Tibial nerve (tissue), 3 donors: ENCODE measurements at regions not wholly inside any gene's neighbourhood (a gene's known extent, or its start where the extent isn't known, plus 50 kb on each side); places are given as distances from the start of the nearest gene placed in this dataset.

Experiments
- EP300 ChIP-seq, 2 donors: sonication (generic); formaldehyde crosslinking; IDR thresholded peaks; one replicate each; pipeline ENCODE4 v1.6.1; 2017; ENCODE audit warnings: antibody characterized with exemption in 2 of 2, mild to moderate bottlenecking in 1 of 2
- POLR2A ChIP-seq, 2 donors: fragments of 450-650 bp; IDR thresholded peaks; one replicate each; pipeline ENCODE4 v1.6.1; 2017; ENCODE audit warnings: antibody characterized with exemption in 2 of 2, mild to moderate bottlenecking in 2 of 2, moderate library complexity in 2 of 2

DNA sequence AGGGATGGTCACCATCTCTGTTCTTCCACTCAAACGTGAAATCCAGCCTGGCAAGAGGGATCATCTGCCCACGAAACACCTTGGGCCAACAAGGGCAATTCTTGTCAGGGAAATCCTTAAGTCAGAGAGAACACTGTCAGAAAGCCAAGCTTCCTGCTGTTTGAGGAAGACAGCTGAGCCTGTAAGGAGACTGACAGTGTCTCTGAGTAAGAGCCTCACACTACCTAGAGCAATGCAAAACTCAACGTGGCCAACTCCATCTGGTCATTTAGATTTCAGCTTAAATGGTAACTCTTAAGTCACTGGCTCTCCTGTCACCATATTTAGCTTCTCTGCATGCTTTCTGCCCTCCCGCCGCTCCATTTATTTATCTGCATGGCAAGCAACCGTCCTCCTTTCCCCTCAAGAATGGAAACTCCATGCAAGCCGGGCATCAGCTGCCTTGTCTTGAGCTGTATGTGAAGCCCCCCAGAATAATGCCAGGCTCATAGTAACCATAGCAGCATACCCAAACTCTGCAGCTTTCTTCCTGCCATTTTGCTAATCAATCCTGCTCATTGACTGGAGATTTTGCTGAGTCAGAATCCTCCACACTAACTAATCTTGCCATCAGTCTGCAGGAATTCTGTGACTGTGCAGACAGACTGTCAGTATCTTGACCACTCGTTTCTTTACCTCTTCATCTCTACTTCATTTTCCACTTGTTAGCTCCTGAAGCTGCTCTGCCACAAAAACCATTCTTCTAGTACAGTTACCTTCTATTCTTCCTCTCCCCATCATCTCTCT, 159.8 kb downstream of the IRS2 start:
- TF ChIP-seq POLR2A (IDR thresholded peaks at IDR 0.05) (no peak), EP300 (IDR thresholded peaks at IDR 0.05) (no peak)
